ENCODE measurements at regions not wholly inside any gene's neighbourhood (a gene's known extent, or its start where the extent isn't known, plus 50 kb on each side); places are given as distances from the start of the nearest gene placed in this dataset.
"Not testable (repeated sequence)": the region's sequence is repeated elsewhere in the genome, so short reads cannot be mapped to it uniquely, and the experiment has no call there.

DNA sequence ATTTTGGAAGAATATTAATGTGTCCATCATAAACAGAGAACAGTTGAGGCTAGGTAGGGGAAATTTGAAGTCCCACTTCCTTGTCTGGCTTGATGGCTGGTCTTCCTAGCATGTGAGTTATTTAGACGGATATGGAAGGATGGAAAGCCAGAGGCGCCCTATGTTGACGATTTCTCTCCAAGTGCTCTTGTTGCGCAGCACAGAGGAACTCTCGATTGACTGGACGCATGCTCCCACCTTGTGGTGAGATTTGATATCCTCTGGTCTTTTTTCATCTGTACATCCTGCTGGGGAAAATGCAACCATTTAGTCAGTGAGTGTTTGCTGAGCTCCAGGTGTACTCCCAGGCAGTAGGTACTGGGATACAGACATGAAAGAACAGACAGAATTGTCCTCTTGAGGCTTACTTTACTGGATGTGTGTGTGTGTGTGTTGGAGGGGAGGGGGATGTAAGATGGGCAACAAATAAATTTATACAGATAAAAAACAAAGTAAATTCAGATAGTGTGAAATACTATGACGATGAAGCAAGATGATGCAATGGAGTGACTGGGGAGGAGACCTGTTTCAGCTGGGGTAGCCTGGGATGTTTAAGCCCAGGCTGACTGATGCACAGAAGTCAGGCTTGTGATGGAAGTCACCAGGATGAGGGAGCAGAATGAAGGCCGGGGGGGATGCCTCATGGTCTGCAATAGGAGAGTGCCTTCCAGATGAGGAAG, 137.2 kb downstream of the TRIM43 start:
- DNase-seq (ENCODE audit: extremely low read depth, insufficient read length), result no peak
- TF ChIP-seq, protein P1, sequence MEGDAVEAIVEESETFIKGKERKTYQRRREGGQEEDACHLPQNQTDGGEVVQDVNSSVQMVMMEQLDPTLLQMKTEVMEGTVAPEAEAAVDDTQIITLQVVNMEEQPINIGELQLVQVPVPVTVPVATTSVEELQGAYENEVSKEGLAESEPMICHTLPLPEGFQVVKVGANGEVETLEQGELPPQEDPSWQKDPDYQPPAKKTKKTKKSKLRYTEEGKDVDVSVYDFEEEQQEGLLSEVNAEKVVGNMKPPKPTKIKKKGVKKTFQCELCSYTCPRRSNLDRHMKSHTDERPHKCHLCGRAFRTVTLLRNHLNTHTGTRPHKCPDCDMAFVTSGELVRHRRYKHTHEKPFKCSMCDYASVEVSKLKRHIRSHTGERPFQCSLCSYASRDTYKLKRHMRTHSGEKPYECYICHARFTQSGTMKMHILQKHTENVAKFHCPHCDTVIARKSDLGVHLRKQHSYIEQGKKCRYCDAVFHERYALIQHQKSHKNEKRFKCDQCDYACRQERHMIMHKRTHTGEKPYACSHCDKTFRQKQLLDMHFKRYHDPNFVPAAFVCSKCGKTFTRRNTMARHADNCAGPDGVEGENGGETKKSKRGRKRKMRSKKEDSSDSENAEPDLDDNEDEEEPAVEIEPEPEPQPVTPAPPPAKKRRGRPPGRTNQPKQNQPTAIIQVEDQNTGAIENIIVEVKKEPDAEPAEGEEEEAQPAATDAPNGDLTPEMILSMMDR (IDR thresholded peaks at IDR 0.05; ENCODE audit: insufficient read depth, low read length, poor library complexity, severe bottlenecking), result peak; percentile 38
- Histone ChIP-seq H3K4me3 (replicated peaks; ENCODE audit: low read depth, low read length) (no peak overlapping the region), H3K27me3 (replicated peaks; ENCODE audit: control insufficient read depth, insufficient read depth, low read length) (no peaks in the 10 kb centered on the region), H3K36me3 (ENCODE audit: control insufficient read depth, insufficient read depth, low read length) (no peaks in the 10 kb centered on the region)

- no peak for DNase-seq (ENCODE audit: extremely low read depth, insufficient read length)
- Histone ChIP-seq H3K4me3 (replicated peaks; ENCODE audit: low read depth, low read length) (no peak overlapping the region), H3K36me3 (ENCODE audit: control insufficient read depth, insufficient read depth, low read length) (no peaks in the 10 kb centered on the region), H3K27me3 (replicated peaks; ENCODE audit: control insufficient read depth, insufficient read depth, low read length) (no peaks in the 10 kb centered on the region)
- TF ChIP-seq, protein P1 (IDR thresholded peaks at IDR 0.05; ENCODE audit: insufficient read depth, low read length, poor library complexity, severe bottlenecking), result no peak
These were observed 137.8 kb downstream of the TRIM43 start for GRCh38 chr2:95729597-95729955.

GRCh38 chr2:95730813-95731212, 139.0 kb downstream of the TRIM43 start:
- Histone ChIP-seq H3K27me3 (replicated peaks; ENCODE audit: control insufficient read depth, insufficient read depth, low read length) (no peaks in the 10 kb centered on the region), H3K4me3 (replicated peaks; ENCODE audit: low read depth, low read length) (no peak overlapping the region), H3K36me3 (ENCODE audit: control insufficient read depth, insufficient read depth, low read length) (no peaks in the 10 kb centered on the region)
- no peak for DNase-seq (ENCODE audit: extremely low read depth, insufficient read length)
- TF ChIP-seq, protein P1 (IDR thresholded peaks at IDR 0.05; ENCODE audit: insufficient read depth, low read length, poor library complexity, severe bottlenecking), result no peak

DNA sequence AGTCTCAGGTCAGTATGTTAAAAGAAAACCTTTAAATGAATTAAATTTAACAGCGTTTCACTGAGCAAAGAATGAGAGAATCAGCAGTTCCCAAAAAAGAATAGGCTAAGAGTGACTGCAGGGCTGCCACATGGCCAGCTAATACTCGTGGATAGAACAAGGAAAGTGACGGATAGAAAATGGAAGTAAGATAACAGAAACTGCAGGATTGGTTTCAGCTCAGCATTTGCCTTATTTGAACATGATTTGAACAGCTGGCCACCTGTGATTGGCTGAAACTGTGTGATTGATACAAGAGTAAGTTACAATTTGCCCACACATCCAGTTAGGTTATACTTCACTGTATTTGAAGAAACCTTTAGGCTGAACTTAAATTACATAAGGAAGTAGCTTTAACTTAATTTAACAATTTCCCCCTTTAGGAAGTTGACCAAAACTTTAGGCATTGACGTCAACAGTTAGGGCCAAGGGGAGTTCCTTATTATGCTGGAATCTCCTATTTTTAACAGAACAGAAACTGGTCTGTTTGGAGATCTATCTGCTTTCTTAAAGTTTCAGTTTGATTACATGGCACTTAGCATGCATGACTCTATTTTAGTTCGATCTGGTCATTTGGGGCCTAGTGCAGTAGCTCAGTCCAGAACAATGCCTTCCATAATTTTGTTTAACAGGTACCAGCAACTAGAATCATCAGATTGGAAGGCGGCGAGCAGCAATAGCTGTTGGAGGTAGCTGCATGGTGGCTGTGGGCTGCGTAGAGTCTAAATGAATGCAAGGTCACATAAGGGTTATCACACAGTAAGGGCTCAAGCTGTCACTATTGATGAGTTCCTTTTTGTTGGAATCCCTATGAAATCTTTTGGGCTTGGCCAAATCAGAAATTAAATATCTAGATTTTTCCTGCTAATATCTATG, 143.4 kb downstream of the TRIM43 start:
- no peaks in the 10 kb centered on the region for H3K36me3 ChIP-seq (ENCODE audit: control insufficient read depth, insufficient read depth, low read length)
- H3K4me3 ChIP-seq (replicated peaks; ENCODE audit: low read depth, low read length), result no peak overlapping the region
- DNase-seq (ENCODE audit: extremely low read depth, insufficient read length), result peak; percentile 9
- TF ChIP-seq, protein P1 (IDR thresholded peaks at IDR 0.05; ENCODE audit: insufficient read depth, low read length, poor library complexity, severe bottlenecking), result no peak
- no peaks in the 10 kb centered on the region for H3K27me3 ChIP-seq (replicated peaks; ENCODE audit: control insufficient read depth, insufficient read depth, low read length)

- Histone ChIP-seq H3K36me3 (ENCODE audit: control insufficient read depth, insufficient read depth, low read length) (no peaks in the 10 kb centered on the region), H3K27me3 (replicated peaks; ENCODE audit: control insufficient read depth, insufficient read depth, low read length) (no peaks in the 10 kb centered on the region), H3K4me3 (replicated peaks; ENCODE audit: low read depth, low read length) (no peak overlapping the region)
- DNase-seq (ENCODE audit: extremely low read depth, insufficient read length), result no peak
- TF ChIP-seq, protein P1 (IDR thresholded peaks at IDR 0.05; ENCODE audit: insufficient read depth, low read length, poor library complexity, severe bottlenecking), result no peak
These were observed 146.5 kb downstream of the TRIM43 start for GRCh38 chr2:95738301-95738700.

DNA sequence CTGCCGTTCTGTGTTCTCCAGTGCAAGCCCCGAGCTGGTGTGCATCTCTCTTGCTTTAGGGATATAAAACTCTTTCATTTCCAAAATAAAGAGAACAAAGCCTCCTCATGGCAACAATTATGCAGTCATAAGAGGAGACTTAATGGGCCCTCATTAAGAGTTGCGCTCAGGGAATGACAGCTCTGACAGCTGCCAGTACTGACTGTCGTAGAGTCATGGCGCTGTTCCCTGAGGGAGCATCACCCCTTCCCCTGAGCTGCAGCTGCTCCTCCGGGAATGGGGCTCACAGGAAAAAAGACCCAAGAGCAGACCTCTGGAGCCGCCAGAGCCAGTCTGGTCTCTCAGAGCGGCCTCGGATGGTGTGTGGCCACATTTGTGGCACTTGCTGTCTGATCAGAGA, 160.3 kb downstream of the TRIM43 start:
- not testable (repeated sequence) for H3K4me3 ChIP-seq (replicated peaks; ENCODE audit: low read depth, low read length); H3K36me3 ChIP-seq (ENCODE audit: control insufficient read depth, insufficient read depth, low read length); DNase-seq (ENCODE audit: extremely low read depth, insufficient read length); H3K27me3 ChIP-seq (replicated peaks; ENCODE audit: control insufficient read depth, insufficient read depth, low read length)

GRCh38 chr2:95753812-95754211, 162.0 kb downstream of the TRIM43 start:
- not testable (repeated sequence) for DNase-seq (ENCODE audit: extremely low read depth, insufficient read length); H3K36me3 ChIP-seq (ENCODE audit: control insufficient read depth, insufficient read depth, low read length); H3K4me3 ChIP-seq (replicated peaks; ENCODE audit: low read depth, low read length); H3K27me3 ChIP-seq (replicated peaks; ENCODE audit: control insufficient read depth, insufficient read depth, low read length)

GRCh38 chr2:95754213-95754612, 162.4 kb downstream of the TRIM43 start:
- not testable (repeated sequence) for DNase-seq (ENCODE audit: extremely low read depth, insufficient read length); H3K27me3 ChIP-seq (replicated peaks; ENCODE audit: control insufficient read depth, insufficient read depth, low read length); H3K4me3 ChIP-seq (replicated peaks; ENCODE audit: low read depth, low read length); H3K36me3 ChIP-seq (ENCODE audit: control insufficient read depth, insufficient read depth, low read length)
